Fibroblast of peridontal ligament (primary cell): ENCODE measurements at regions not wholly inside any gene's neighbourhood (a gene's known extent, or its start where the extent isn't known, plus 50 kb on each side); places are given as distances from the start of the nearest gene placed in this dataset.
"Not testable (repeated sequence)": the region's sequence is repeated elsewhere in the genome, so short reads cannot be mapped to it uniquely, and the experiment has no call there.

Experiments
- DNase-seq: peaks from one replicate; pipeline ENCODE4 v3.0.0-alpha.2; 2010; ENCODE audit errors: extremely low read depth

GRCh38 chr5:17399931-17400330 is 98.1 kb upstream of the TAF11L2 start:
- no peak for DNase-seq

- no peak for DNase-seq
These were observed 97.1 kb upstream of the TAF11L2 start for GRCh38 chr5:17400724-17401469.

GRCh38 chr5:17401470-17402288 is 96.4 kb upstream of the TAF11L2 start:
- DNase-seq: no peak

- DNase-seq: no peak
These were observed 95.5 kb upstream of the TAF11L2 start for GRCh38 chr5:17402289-17403121.

GRCh38 chr5:17403695-17404490 is 94.1 kb upstream of the TAF11L2 start:
- DNase-seq: no peak

- no peak for DNase-seq
These were observed 92.1 kb upstream of the TAF11L2 start for GRCh38 chr5:17405976-17406375.

GRCh38 chr5:17406423-17406838 is 91.6 kb upstream of the TAF11L2 start:
- no peak for DNase-seq

- DNase-seq: no peak
These were observed 86.3 kb upstream of the TAF11L2 start for GRCh38 chr5:17411436-17412402.

- no peak for DNase-seq
These were observed 85.0 kb upstream of the TAF11L2 start for GRCh38 chr5:17412760-17413671.

- DNase-seq: no peak
These were observed 84.3 kb upstream of the TAF11L2 start for GRCh38 chr5:17413691-17414090.

- DNase-seq: no peak
These were observed 82.7 kb upstream of the TAF11L2 start for GRCh38 chr5:17415321-17415758.

GRCh38 chr5:17416374-17416773 is 81.7 kb upstream of the TAF11L2 start:
- DNase-seq: not testable (repeated sequence)

- DNase-seq: no peak
These were observed 73.4 kb upstream of the TAF11L2 start for GRCh38 chr5:17424674-17425073.

GRCh38 chr5:17425385-17426070 is 72.5 kb upstream of the TAF11L2 start:
- DNase-seq: no peak

- DNase-seq: no peak
These were observed 71.8 kb upstream of the TAF11L2 start for GRCh38 chr5:17426104-17426749.

GRCh38 chr5:17428176-17428800 is 69.7 kb upstream of the TAF11L2 start:
- no peak for DNase-seq

- no peak for DNase-seq
These were observed 68.7 kb upstream of the TAF11L2 start for GRCh38 chr5:17429353-17429752.
